Smooth muscle cell (in vitro differentiated cells): ENCODE measurements at regions not wholly inside any gene's neighbourhood (a gene's known extent, or its start where the extent isn't known, plus 50 kb on each side); places are given as distances from the start of the nearest gene placed in this dataset.

ENCODE experiments used
- DNase-seq: peaks from one replicate; lab custom pipeline; 2025; ENCODE audit not compliant: unreplicated experiment; lab: John Stamatoyannopoulos, UW
- H2AFZ ChIP-seq: fragments of 200-600 bp; sonication (generic); 2 replicates; pipeline ENCODE4 v1.6.0; 2016; ENCODE audit warnings: antibody characterized with exemption, low read depth, mild to moderate bottlenecking
- H3F3A ChIP-seq: fragments of 200-600 bp; sonication (generic); 2 replicates; pipeline ENCODE4 v1.6.0; 2017; ENCODE audit warnings: antibody characterized with exemption, low read depth
- H3K27ac ChIP-seq: fragments of 200-600 bp; sonication (generic); 2 replicates; pipeline ENCODE4 v1.5.1; 2016; ENCODE audit warnings: low read depth, mild to moderate bottlenecking
- H3K27me3 ChIP-seq: fragments of 200-600 bp; sonication (generic); 2 replicates; pipeline ENCODE4 v1.6.1; 2016; ENCODE audit warnings: low read depth, mild to moderate bottlenecking
- H3K36me3 ChIP-seq: fragments of 200-600 bp; sonication (generic); 2 replicates; pipeline ENCODE4 v1.5.1; 2016; ENCODE audit warnings: low read depth
- H3K4me1 ChIP-seq: fragments of 200-600 bp; sonication (generic); 2 replicates; pipeline ENCODE4 v1.5.1; 2016; ENCODE audit warnings: low read depth
- H3K4me2 ChIP-seq: fragments of 200-600 bp; sonication (generic); 2 replicates; pipeline ENCODE4 v1.6.0; 2016; ENCODE audit warnings: mild to moderate bottlenecking
- H3K4me3 ChIP-seq: fragments of 200-600 bp; sonication (generic); 2 replicates; pipeline ENCODE4 v1.5.1; 2016; ENCODE audit warnings: mild to moderate bottlenecking
- H3K79me2 ChIP-seq: fragments of 200-600 bp; sonication (generic); 2 replicates; pipeline ENCODE4 v1.6.0; 2016; ENCODE audit warnings: low read depth, mild to moderate bottlenecking
- H3K9ac ChIP-seq: fragments of 200-600 bp; sonication (generic); 2 replicates; pipeline ENCODE4 v1.6.0; 2016; ENCODE audit warnings: low read depth
- H3K9me3 ChIP-seq: fragments of 200-600 bp; sonication (generic); replicated peaks from 2 replicates; pipeline ENCODE4 v1.5.1; 2016; ENCODE audit warnings: low read depth
- H4K20me1 ChIP-seq: fragments of 200-600 bp; sonication (generic); 2 replicates; pipeline ENCODE4 v1.6.0; 2016; ENCODE audit warnings: low read depth
- WGBS: methylation state at CpG from one replicate; pipeline ENCODE4 v1.1.7; 2016; ENCODE audit warnings: low lambda C conversion rate; 5-methylcytosine and 5-hydroxymethylcytosine counted together
- TF ChIP-seq, protein P1 (sequence below): fragments of 200-600 bp; sonication (generic); IDR thresholded peaks from 2 replicates; pipeline ENCODE4 v1.5.1; 2017; ENCODE audit warnings: borderline replicate concordance, mild to moderate bottlenecking, antibody characterized with exemption; ENCODE audit not compliant: insufficient read depth, poor library complexity, severe bottlenecking

- H3K4me2 ChIP-seq, result no peak overlapping the region
- H3K9ac ChIP-seq, result no peak overlapping the region
- H3K79me2 ChIP-seq, result no peaks in the 10 kb centered on the region
- no peak for DNase-seq
- H3K36me3 ChIP-seq, result no peaks in the 10 kb centered on the region
- 91% methylated on average over 4 of the region's 4 CpGs for WGBS
- H3K9me3 ChIP-seq, result no peaks in the 10 kb centered on the region
- no peak overlapping the region for H3K27ac ChIP-seq
- no peaks in the 10 kb centered on the region for H4K20me1 ChIP-seq
- H3K27me3 ChIP-seq, result no peaks in the 10 kb centered on the region
- TF ChIP-seq, protein P1, sequence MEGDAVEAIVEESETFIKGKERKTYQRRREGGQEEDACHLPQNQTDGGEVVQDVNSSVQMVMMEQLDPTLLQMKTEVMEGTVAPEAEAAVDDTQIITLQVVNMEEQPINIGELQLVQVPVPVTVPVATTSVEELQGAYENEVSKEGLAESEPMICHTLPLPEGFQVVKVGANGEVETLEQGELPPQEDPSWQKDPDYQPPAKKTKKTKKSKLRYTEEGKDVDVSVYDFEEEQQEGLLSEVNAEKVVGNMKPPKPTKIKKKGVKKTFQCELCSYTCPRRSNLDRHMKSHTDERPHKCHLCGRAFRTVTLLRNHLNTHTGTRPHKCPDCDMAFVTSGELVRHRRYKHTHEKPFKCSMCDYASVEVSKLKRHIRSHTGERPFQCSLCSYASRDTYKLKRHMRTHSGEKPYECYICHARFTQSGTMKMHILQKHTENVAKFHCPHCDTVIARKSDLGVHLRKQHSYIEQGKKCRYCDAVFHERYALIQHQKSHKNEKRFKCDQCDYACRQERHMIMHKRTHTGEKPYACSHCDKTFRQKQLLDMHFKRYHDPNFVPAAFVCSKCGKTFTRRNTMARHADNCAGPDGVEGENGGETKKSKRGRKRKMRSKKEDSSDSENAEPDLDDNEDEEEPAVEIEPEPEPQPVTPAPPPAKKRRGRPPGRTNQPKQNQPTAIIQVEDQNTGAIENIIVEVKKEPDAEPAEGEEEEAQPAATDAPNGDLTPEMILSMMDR, result no peak
- H2AFZ ChIP-seq, result no peak overlapping the region
- H3F3A ChIP-seq, result no peaks in the 10 kb centered on the region
- H3K4me3 ChIP-seq, result no peak overlapping the region
- no peaks in the 10 kb centered on the region for H3K4me1 ChIP-seq
Observed at GRCh38 chr3:2036076-2036475, 62.6 kb upstream of the CNTN4 start.

DNA sequence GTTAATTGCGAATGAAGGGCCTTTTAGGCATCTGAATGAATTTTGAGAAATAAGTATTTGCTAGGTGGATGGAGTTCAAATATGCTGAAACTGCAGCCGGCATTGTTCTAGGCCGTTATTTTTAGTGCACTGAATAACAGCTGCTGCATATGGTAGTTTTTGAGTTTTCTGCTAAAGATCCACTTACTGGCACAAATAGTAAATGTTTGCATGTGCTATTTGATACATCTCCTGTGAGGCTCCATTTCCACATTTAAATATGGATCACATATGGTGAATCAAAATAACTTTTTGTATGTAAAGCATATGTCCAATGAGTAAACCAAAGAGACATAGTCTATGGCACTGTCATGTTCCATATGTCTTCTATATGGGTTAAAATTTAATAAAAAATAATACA lies 56.7 kb upstream of the CNTN4 start:
- H3K27me3 ChIP-seq, result no peaks in the 10 kb centered on the region
- no peaks in the 10 kb centered on the region for H3K36me3 ChIP-seq
- no peak overlapping the region for H3K4me3 ChIP-seq
- H2AFZ ChIP-seq, result no peak overlapping the region
- TF ChIP-seq, protein P1, result no peak
- H3K9ac ChIP-seq, result no peak overlapping the region
- no peak for DNase-seq
- H4K20me1 ChIP-seq, result no peaks in the 10 kb centered on the region
- no peaks in the 10 kb centered on the region for H3K9me3 ChIP-seq
- over 99% methylated on average over 3 of the region's 3 CpGs for WGBS
- no peaks in the 10 kb centered on the region for H3F3A ChIP-seq
- no peaks in the 10 kb centered on the region for H3K79me2 ChIP-seq
- H3K4me1 ChIP-seq, result no peaks in the 10 kb centered on the region
- no peak overlapping the region for H3K4me2 ChIP-seq
- H3K27ac ChIP-seq, result no peak overlapping the region
